Stomach (tissue), 4 donors: ENCODE measurements at regions not wholly inside any gene's neighbourhood (a gene's known extent, or its start where the extent isn't known, plus 50 kb on each side); places are given as distances from the start of the nearest gene placed in this dataset.

Experiments used
- EP300 ChIP-seq: sonication (generic); formaldehyde crosslinking; IDR thresholded peaks from one replicate; pipeline ENCODE4 v1.6.1; 2017; ENCODE audit warnings: antibody characterized with exemption
- POLR2A ChIP-seq, 4 donors: fragments of 450-650 bp; IDR thresholded peaks; one replicate each; pipeline ENCODE4 v1.6.1; 2016; ENCODE audit warnings: antibody characterized with exemption in 4 of 4, control low read depth in 2 of 4, mild to moderate bottlenecking in 1 of 4, moderate library complexity in 1 of 4
- POLR2AphosphoS5 ChIP-seq, 3 donors: sonication (generic); formaldehyde crosslinking; IDR thresholded peaks; one replicate each; pipeline ENCODE4 v1.6.1; 2016; ENCODE audit warnings: antibody characterized with exemption in 3 of 3
- TF ChIP-seq, protein P1 (sequence below), 7 experiments: fragments of 450-650 bp in 4 of 7; fragments of 200-600 bp in 3 of 7; sonication (generic) in 3 of 7; IDR thresholded peaks; one replicate each; pipeline ENCODE4 v1.5.1; 2016 to 2019; ENCODE audit warnings: antibody characterized with exemption in 7 of 7, control low read depth in 2 of 7, mild to moderate bottlenecking in 1 of 7

DNA sequence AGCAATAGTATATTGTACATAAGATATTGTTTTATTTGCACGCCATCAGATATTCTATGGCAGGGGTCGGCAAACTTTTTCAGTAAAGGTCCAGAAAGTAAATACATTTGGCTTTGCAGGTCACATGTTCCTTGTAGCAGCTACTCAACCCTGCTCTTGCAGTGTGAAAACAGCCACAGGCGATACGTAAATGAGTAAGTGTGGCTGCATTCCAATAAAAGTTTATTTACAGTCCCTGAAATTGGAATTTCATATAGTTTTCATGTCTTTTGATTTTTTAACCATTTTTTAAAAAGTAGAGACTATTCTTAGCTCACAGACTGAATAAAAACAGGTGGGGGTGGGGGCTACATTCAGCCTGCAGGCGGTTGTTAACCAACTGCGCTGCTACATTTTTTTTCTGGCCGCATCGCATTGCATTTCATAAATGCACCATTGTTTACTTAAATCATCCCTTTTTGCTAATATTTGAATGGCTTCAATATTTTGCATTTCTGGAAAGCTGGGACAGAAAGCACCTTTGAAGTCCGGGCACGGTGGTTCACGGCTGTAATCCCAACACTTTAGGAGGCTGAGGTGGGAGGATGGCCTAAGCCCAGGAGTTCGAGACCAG lies 50.5 kb upstream of the HAPSTR1 start:
- TF ChIP-seq, protein P1, sequence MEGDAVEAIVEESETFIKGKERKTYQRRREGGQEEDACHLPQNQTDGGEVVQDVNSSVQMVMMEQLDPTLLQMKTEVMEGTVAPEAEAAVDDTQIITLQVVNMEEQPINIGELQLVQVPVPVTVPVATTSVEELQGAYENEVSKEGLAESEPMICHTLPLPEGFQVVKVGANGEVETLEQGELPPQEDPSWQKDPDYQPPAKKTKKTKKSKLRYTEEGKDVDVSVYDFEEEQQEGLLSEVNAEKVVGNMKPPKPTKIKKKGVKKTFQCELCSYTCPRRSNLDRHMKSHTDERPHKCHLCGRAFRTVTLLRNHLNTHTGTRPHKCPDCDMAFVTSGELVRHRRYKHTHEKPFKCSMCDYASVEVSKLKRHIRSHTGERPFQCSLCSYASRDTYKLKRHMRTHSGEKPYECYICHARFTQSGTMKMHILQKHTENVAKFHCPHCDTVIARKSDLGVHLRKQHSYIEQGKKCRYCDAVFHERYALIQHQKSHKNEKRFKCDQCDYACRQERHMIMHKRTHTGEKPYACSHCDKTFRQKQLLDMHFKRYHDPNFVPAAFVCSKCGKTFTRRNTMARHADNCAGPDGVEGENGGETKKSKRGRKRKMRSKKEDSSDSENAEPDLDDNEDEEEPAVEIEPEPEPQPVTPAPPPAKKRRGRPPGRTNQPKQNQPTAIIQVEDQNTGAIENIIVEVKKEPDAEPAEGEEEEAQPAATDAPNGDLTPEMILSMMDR (IDR thresholded peaks at IDR 0.05), result no peak
- TF ChIP-seq POLR2A (IDR thresholded peaks at IDR 0.05), result no peak
- no peak for TF ChIP-seq EP300
- no peak for TF ChIP-seq POLR2AphosphoS5 (IDR thresholded peaks at IDR 0.05)
